Ovary (tissue), 7 donors: ENCODE measurements at regions not wholly inside any gene's neighbourhood (a gene's known extent, or its start where the extent isn't known, plus 50 kb on each side); places are given as distances from the start of the nearest gene placed in this dataset.

Experiments
- DNase-seq, 5 donors: peaks; one replicate each; pipeline ENCODE4 v3.0.0-alpha.2; 2019 to 2020
- H3K27ac ChIP-seq, 2 donors: fragments of 200-600 bp; one replicate each; pipeline versions ENCODE4 v1.5.1 to v1.8.0; 2019 to 2022
- H3K27me3 ChIP-seq: fragments of 200-600 bp; one replicate; pipeline ENCODE4 v1.8.0; 2022
- H3K36me3 ChIP-seq: fragments of 200-600 bp; sonication (generic); one replicate; pipeline ENCODE4 v1.5.1; 2019
- H3K4me1 ChIP-seq: one replicate; pipeline ENCODE4 v1.8.1; 2013; ENCODE audit warnings: mild to moderate bottlenecking, moderate library complexity; ENCODE audit not compliant: insufficient read depth
- H3K4me3 ChIP-seq: fragments of 200-600 bp; sonication (generic); one replicate; pipeline ENCODE4 v1.5.1; 2017
- H3K9me3 ChIP-seq, 2 donors: fragments of 200-600 bp in 1 of 2; sonication (generic) in 1 of 2; one replicate each; pipeline versions ENCODE4 v1.5.1 to v1.8.1; 2013 to 2019; ENCODE audit warnings: mild to moderate bottlenecking in 1 of 2, moderate library complexity in 1 of 2
- CTCF ChIP-seq, 3 donors: fragments of 450-650 bp in 2 of 3; fragments of 200-600 bp in 1 of 3; IDR thresholded peaks; one replicate each; pipeline versions ENCODE4 v1.5.1 to v1.8.0; 2016 to 2022; ENCODE audit warnings: antibody characterized with exemption in 3 of 3, mild to moderate bottlenecking in 1 of 3
- EP300 ChIP-seq: sonication (generic); formaldehyde crosslinking; IDR thresholded peaks from one replicate; pipeline ENCODE4 v1.6.1; 2017; ENCODE audit warnings: antibody characterized with exemption
- POLR2A ChIP-seq: fragments of 450-650 bp; IDR thresholded peaks from one replicate; pipeline ENCODE4 v1.6.1; 2017; ENCODE audit warnings: antibody characterized with exemption, mild to moderate bottlenecking, moderate library complexity
- WGBS, 3 donors: extraction: QIAGEN DNeasy Blood & Tissue Kit in 1 of 3; methylation state at CpG; one replicate each; pipeline versions ENCODE4 v1.1.5 to v1.1.7; 2013 to 2017; 5-methylcytosine and 5-hydroxymethylcytosine counted together
- intact Hi-C, 4 donors: fragments of 100-400 bp; cut with DNase I; formaldehyde crosslinking; loops; one replicate each; pipeline versions ENCODE4 v1.11.0 to v1.15.1; 2022 to 2023
- donor health status: DM: no; HTN: no; CAD: no; lungs with moderate emphysema.
- donor health status: DM: no; HTN: no; CAD: no.
- donor health status: Bipolar disorder and iron deficiency.
- donor health status: DM: no; HTN: no; CAD: no.
- donor health status: DM: yes; HTN: yes; CAD: no.

GRCh38 chr2:228801451-228801850, 469.6 kb downstream of the PID1 start:
- Histone ChIP-seq H3K9me3 (no peaks in the 10 kb centered on the region), H3K27me3 (no peaks in the 10 kb centered on the region), H3K36me3 (no peaks in the 10 kb centered on the region), H3K4me1 (no peaks in the 10 kb centered on the region), H3K27ac (no peak overlapping the region), H3K4me3 (no peak overlapping the region)
- TF ChIP-seq EP300: no peak
- TF ChIP-seq CTCF (IDR thresholded peaks at IDR 0.05): no peak
- no peak for TF ChIP-seq POLR2A
- DNase-seq: no peak
- WGBS, 3 donors: 29 to 38% (median 34%) methylated on average over 2 of the region's 2 CpGs
- intact Hi-C loops: no loop called here

GRCh38 chr2:228799208-228799588, 471.9 kb downstream of the PID1 start:
- no peak for TF ChIP-seq POLR2A
- no peak for TF ChIP-seq CTCF (IDR thresholded peaks at IDR 0.05)
- no peak for TF ChIP-seq EP300
- Histone ChIP-seq H3K36me3 (no peaks in the 10 kb centered on the region), H3K4me3 (no peak overlapping the region), H3K27me3 (no peaks in the 10 kb centered on the region), H3K27ac (no peak overlapping the region), H3K4me1 (no peaks in the 10 kb centered on the region), H3K9me3 (no peaks in the 10 kb centered on the region)
- intact Hi-C loops: no loop called here
- WGBS, 3 donors: 3 to 12% (median 5%) methylated on average over 4 of the region's 4 CpGs
- no peak for DNase-seq

- intact Hi-C loops: no loop called here
- WGBS, 3 donors: 29 to 33% (median 32%) methylated on average over 11 of the region's 11 CpGs
- Histone ChIP-seq H3K36me3 (no peaks in the 10 kb centered on the region), H3K27ac (no peak overlapping the region), H3K4me3 (no peak overlapping the region), H3K27me3 (no peaks in the 10 kb centered on the region), H3K9me3 (no peaks in the 10 kb centered on the region), H3K4me1 (no peaks in the 10 kb centered on the region)
- no peak for DNase-seq
- no peak for TF ChIP-seq EP300
- no peak for TF ChIP-seq POLR2A
- no peak for TF ChIP-seq CTCF (IDR thresholded peaks at IDR 0.05)
Observed at GRCh38 chr2:228798458-228799207, 472.5 kb downstream of the PID1 start.

GRCh38 chr2:228796386-228796785, 474.7 kb downstream of the PID1 start:
- 78 to 83% (median 79%) methylated on average over 2 of the region's 2 CpGs for WGBS, 3 donors
- H3K36me3 ChIP-seq: no peaks in the 10 kb centered on the region
- TF ChIP-seq POLR2A: no peak
- no peak for TF ChIP-seq CTCF (IDR thresholded peaks at IDR 0.05)
- no peak for TF ChIP-seq EP300
- no peaks in the 10 kb centered on the region for H3K9me3 ChIP-seq
- DNase-seq: no peak
- no peak overlapping the region for H3K4me3 ChIP-seq
- no peak overlapping the region for H3K27ac ChIP-seq
- H3K27me3 ChIP-seq: no peaks in the 10 kb centered on the region
- no peaks in the 10 kb centered on the region for H3K4me1 ChIP-seq
- intact Hi-C loops: no loop called here
